ENCODE measurements at regions not wholly inside any gene's neighbourhood (a gene's known extent, or its start where the extent isn't known, plus 50 kb on each side); places are given as distances from the start of the nearest gene placed in this dataset.
A peak's percentile ranks its signal among the peaks of the same experiment; 100 is the strongest.
"Not testable (repeated sequence)": the region's sequence is repeated elsewhere in the genome, so short reads cannot be mapped to it uniquely, and the experiment has no call there.

DNA sequence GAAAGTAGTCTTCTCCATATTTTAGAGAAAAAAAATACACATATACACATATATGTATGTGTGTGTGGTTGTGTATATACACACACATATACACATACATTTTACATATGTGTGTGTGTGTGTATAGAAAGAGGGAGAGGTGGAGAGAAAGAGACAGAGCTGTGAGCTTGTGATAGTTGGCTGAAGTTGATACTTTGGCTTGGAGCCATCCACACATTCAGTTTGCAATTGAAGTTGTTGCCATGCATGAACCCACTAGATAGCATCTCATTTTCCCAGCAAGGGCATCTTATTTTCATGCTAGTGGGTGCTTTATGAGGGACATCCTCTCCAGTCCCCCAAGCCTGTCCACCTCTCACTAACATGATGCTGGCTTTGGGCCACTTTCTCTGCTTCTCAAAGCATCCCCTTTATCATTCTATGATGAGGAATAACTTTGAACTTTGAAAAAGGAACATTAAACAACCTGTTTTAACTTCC lies 228.6 kb downstream of the ZNF621 start:
- peak in 1 of 3 donors; percentile 36 for DNase-seq

DNA sequence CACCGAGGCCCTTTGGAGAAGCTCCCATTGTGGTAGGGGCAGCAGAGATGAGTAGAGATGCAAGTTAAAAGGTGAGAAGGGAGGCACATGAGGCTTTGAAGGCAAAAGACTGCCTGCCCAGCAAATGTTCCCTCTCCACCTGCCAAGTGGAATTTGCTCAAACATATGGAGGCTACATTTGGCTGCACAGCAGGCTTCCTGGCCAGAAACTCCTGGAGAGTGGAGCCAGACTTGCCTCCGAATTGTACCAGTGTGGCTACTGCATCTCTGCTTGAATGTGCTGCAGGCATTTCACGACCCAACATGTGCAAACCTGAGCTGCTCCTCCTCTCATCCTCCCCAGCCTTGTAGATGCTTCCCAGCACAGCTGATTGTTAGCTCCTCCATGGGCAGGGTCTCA lies 229.2 kb downstream of the ZNF621 start:
- DNase-seq, result peak in 2 of 3 donors; percentile 41 to 56

DNA sequence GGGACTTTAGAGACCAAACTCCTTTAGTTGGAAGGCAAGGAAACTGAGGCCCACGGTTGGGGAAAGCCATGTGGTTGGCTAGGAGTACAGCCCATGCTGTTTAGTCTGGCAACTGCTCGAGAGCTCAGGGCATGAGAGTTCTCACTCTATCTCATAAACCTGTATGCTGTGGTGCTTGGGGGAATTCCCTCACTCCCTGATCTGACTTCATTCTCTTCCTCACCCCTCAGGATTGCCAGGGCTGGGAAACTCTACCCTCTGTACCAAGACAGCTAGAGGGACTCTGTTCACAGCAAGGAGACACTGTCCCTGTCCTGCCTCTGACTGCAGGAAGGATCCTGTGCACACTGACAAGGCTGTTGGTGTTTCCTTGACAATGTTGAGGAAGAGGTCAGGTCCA lies 230.2 kb downstream of the ZNF621 start:
- DNase-seq, result no peak

DNA sequence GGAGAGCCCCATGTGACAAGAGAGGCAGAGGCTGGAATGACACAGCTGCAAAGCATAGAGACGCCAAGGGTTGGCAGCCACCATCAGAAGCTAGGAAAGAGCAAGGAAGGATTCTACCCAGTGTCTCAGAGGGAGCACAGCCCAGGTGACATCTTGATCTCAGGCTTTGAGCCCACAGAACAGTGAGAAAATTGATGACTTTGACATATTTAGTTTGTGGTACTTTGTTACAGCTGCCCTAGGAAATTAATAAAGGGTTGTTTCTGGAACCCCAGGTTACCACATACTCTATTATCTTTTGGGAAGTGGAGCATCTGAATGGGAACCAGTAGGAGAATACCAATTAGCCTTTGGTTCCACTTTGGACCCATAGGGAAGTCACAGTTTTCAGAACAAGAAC lies 231.7 kb downstream of the ZNF621 start:
- DNase-seq, result no peak

DNA sequence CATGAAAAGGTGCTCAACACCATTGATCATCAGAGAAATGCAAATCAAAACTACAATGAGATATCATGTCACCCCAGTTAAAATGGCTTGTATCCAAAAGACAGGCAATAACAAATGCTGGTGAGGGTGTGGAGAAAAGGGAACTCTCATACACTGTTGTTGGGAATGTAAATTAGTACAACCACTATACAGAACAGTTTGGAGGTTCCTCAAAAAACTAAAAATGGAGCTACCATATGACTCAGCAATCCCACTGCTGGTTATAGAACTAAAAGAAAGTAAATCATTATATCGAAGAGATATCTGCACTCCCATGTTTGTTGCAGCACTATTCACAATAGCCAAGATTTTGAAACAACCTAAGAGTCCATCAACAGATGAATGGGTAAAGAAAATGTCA lies 238.0 kb downstream of the ZNF621 start:
- not testable (repeated sequence) for DNase-seq

DNA sequence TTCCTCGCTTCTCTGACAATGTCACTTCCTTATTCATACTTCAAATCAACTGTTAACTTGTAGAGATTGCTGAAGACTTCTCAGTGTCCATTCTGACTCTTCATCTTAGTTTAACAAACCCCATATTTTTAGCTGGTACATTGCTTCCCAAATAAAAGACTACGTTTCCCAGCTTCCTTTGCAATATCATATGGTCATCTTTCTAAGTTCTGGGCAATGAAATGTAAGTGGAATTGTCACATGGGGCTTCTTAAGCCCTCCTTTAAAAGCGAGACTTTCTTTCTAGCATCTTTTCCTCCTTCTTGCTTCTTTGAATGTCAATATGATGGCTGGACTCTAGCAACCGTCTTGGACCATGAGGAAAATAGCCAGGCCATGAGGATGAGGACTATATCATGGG lies 239.0 kb downstream of the ZNF621 start:
- no peak for DNase-seq

DNA sequence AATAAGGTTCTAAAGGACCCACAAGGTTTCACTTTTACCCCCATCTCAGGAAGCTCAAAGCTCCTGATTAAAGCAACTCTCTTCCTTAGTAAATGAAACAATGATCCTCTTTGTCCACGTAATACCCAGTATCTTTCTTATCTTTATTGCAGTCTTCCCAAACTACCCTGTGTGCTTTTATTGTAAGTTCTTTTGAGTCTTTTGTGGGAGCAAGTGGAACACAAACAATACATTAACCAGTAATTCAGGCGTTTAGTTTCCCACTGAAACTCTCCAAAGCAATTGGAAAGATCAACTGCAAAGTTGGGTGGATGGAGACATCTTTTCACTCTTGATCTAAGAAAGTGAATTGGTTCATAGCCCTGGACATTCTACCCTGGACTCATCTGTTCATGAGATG lies 240.0 kb downstream of the ZNF621 start:
- DNase-seq, result no peak

DNA sequence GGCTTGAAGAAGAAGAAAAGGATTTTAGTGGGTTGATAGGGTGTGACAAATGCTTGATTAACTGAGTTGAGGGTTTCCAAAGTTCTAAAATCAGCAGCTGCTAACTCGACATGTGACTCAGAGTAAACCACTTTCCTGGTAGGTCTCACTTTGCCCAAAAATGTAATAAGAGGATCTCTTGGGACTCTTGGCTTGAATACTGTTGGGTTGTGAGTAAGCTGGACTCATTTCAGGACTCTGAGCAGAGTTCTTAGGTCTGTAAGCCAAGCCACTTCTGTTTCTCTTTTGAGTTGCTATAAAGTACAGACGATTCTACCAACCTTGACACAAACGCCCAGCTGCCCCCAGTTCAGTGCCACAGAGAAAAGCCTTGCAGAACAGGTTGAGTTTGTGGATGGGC lies 241.1 kb downstream of the ZNF621 start:
- peak in 2 of 3 donors; percentile 36 to 60 for DNase-seq

DNA sequence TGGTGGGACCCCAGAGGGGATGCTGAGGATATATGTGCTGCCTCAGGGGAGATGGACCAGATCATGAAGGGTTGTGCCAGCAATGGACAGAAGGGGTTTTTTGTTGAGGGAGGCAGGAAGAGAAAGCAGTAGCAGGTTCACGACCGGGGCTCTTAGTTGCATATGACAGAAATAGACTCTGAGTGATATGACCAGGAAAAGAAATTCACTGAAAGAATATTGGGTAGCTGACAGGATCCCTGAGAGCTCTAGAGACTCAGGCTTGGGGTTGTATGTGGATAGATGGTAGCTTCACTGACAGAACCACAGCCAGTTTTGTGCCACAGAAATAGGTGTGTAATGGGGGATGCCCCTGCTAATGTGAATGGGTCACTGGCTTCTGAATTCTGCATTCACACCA lies 241.6 kb downstream of the ZNF621 start:
- DNase-seq, result no peak

DNA sequence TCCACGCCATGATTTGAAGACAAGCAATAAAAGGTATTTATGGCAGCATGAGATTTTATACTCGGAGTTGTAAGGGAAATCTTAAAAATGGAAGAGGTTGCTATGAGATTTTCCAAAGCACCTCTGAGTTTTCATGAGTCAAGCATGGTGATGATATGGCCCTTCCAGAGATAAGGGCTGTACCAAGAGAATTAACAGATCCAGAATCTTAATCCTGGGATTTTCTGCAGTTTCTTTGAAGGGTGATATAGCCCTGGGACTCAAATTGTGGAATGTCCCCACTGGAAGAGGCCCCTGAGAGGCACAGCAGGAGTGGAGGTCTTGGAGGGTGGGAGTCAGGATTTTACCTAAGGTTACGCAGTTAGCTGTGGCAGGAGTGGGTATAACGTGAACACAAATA lies 243.3 kb downstream of the ZNF621 start:
- DNase-seq, result no peak

DNA sequence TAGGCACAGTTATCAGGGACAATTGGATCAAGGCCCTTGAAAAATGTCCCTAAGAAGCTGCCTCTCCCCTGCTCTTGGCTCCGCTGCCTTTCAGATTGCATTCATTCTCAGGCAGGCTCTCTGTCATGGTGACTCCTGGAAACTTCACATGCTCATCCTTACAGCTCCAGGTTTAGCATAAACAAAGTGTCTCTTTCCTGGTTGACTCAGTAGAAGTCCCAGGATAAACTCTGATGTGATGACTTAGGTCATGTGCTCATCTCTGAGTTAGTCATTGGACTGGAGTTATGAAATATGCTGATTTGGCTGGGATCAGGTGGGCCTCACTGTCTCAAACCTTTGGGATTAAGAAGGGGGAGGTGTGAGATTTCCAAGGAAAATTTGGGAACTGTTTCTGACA lies 243.8 kb downstream of the ZNF621 start:
- no peak for DNase-seq

DNA sequence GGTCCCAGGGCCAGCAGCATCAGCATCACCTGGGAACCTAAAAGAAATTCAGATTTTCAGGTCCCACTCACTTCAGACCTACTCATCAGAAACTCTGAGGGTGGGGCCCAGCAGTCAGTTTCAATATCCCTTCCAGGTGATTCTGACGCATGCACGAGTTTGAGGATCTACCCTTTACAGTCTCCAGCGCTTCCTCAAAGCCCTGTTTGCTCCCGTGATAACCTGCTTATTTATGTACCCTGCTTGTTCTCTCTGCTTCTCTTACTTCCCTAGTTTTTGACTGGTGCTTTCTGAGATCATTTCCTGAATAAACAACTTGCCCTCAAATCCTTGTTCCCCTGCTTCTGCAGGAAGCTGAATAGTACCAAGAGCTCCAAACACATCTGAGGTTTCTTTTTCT lies 245.3 kb downstream of the ZNF621 start:
- DNase-seq, result peak in 1 of 3 donors; percentile 21

DNA sequence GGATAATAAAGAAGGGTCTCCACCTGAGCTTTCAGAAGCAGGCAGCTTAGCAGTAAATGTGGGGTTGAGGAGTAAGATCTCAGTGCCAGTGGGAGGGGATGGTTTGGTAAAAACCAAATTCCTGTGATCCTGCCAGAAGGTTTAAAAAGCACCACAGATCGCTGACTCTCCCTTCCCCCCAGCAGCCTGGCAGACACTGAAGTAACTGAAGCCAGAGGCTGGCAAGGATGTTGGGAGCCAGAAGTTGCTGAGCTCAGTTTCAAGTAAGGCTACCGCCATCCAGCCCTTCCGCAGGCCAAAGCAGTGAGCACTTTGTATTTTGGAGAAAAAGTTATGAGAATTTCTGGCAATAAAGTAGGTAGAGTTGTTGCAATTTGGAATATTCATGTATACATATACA lies 246.4 kb downstream of the ZNF621 start:
- peak in 1 of 3 donors; percentile 23 for DNase-seq

DNA sequence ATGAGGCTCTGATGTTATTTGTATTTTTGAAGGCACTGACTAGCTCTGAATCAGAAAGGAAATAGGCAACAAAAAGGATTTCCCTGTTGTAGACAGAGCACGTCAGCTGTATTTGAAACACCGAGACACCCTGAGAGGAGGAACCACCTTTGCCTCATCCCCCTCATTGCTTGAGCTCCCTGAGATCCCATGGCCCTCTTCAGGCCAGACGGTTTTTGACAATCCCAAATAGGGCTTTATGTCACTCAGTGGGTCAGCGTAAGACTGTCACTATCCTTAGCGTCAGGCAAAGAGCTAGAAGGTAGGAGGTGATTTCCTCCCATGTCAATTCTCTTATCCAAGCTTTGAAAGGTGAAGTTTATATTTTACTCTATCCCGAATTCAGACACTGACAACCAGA lies 254.3 kb downstream of the ZNF621 start:
- no peak for DNase-seq

DNA sequence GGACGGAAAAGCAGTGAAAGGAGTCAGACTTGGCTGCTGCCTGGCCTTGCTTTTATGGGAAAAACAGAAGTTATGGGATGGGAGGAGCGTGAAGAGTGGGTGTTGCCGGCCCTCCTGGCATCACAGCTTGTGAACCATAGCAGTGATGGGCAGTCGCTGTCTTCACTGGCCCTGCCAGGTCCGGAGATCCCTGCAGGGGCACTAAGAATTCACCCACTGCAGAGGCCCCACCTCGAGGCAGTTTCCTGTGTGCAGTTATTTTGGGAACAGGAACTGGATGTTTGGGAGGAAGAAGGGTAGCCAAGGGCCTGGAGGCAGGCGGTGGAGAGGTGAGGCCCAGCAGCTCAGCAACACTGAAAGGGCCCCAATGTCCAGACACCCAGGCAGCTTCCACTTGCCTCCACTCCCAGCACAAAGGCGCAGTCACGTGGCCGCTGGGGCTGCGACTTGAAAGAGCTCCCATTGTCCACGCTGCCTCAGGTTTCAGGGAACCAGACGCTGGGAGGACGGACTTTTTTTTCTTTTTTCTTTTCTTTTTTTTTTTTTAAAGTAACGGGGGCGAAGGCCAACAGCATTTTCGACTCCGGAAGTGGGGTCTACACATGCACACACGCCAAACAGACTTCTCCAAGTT lies 255.6 kb downstream of the ZNF621 start:
- peak; percentile 83 to 97 (median 93) for DNase-seq

DNA sequence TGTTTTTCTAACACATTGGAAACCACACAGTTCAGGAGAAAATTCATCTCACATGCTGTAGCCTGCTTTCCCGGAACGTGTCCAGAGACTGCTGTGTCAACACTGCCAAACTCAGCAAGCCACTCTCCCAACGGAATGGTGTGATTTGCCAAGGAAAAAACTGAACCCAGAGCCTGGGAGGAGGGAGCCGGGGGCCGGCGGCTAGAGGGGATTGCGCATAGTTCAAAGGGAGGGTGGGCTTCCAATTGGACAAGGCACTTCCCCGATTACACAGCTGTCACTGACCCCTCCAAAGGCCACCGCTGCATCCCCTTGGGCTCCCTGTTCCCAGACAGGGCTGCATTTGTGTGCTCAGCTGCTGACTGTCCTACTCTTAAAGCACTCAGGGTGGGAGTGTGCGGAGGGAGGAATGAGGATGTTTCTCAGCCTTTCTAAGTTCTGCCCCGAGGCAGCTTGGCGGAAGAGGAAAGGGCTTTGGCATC lies 256.2 kb downstream of the ZNF621 start:
- peak in 2 of 3 donors; percentile 91 to 97 for DNase-seq

DNA sequence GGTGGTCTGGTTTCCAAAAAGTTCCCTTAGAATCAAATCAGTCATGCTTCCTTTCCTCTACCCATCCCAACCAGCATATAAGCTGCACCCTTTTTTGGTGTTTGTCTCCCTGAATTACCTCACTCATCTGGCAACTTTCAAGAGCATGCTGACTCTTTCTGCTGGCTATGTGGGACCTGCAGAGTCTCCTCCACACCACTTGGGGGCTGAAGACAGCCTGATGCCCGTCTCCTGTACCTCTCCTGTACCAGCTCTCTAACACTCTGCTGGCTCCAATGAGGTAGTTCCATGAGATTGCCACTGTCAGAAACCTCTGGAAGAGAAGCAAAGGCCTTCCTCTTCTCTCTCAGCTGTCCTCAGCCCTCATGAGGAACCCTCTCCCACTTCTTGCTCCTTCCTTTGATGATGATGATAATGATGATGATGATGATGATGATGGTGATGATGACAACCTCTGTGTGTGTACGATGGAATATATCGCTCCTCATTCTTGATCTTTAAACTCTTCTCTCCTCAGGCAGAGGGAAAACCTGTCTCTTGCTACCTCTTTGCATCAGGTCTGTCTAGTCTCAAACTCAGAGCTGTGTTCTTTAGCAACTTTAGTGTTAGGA lies 257.5 kb downstream of the ZNF621 start:
- DNase-seq, result peak in 1 of 3 donors; percentile 13

DNA sequence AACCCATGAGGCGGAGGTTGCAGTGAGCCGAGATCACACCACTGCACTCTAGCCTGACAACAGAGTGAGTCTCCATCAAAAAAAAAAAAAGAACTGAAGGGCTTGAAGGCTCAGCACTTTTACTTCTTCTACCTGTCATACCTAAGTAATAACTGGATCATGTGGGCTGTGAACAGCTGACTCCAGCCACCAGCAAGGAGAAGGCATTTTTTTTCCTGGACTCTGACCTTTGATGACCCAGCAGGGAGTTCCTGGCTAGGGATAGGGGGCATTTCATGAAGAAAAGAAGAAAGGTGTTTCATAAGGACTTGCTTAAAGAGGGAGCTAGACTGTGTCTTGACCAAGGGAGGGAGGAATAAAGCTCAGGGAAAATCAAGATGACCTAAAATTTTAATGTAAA lies 266.0 kb downstream of the ZNF621 start:
- no peak for DNase-seq

DNA sequence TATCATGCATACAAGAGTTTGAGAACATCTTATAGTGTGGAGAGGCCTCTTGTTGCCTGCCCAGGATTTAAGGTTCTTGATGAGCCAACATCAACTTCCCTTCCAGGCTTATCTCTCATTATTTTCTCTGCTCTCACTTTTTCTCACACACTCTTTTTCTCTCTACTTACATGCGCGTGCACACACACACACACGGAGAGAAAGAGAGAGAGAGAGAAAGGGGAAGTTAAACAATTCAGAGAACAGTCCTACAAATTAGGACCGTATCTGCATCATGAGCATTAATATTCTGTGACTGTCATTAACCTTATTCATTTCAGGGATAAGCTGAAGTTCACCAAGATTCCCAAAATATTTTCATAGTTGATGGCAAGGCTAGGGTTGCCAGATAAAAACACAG lies 269.0 kb downstream of the ZNF621 start:
- DNase-seq, result no peak

DNA sequence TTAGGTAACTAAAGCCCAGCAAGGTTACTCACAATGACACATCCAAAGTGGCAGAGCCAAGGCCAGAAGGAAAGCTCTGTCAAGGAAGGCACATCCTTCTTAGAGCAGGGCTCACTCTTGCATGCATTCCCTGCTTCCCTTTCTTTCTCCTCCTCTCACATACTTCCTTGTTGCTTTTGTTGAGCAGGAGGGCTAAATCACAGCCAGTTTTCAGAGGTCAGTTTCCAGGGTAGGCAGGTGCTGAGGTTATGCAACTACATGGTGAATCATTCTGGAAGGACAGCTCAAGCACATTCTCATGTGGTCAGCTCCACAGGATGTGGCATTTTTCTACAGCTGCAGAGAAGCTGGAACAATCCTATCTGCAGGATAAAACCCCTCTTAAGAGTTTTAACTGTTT lies 275.6 kb downstream of the ZNF621 start:
- DNase-seq, result peak; percentile 22 to 57 (median 29)

DNA sequence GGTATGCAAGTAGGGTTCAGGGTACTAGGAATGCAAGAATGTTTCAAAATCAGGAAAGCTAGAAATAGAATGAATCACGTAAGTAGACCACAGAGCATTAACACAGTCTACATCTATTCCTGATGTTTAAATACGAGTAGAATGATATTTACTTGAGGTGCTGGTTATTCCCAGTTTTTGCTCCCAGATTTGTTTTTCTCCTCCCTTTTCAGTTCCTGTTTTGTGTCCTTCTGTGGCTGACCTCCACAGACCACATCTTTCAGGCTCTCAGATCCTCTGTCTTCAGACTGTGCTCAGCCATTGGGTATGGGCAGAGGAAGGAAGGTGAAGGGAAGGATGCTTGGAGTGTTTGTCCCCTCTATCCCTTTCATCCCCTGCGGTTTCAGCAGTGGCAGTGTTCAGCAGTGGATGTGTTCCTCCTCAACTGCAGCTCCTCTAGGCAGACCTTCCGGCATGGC lies 276.6 kb downstream of the ZNF621 start:
- DNase-seq, result no peak

DNA sequence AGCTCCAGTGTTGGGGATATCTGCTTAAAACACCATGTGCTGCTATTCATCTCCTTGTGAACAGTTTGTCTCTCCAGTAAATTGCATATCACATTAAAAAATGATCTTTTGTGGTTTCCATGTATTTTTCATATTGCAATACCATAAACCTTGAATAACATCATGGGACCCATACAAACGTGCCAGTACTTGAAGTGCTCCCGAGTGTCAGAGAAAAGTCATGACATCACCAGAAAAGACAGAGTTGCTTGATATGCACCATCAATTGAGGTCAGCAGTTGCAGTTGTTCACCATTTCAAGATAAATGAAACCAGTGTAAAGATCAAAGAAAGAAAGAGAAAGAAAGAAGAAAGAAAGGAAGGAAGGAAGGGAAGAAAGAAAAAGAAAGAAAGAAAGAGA lies 278.6 kb downstream of the ZNF621 start:
- DNase-seq, result no peak

DNA sequence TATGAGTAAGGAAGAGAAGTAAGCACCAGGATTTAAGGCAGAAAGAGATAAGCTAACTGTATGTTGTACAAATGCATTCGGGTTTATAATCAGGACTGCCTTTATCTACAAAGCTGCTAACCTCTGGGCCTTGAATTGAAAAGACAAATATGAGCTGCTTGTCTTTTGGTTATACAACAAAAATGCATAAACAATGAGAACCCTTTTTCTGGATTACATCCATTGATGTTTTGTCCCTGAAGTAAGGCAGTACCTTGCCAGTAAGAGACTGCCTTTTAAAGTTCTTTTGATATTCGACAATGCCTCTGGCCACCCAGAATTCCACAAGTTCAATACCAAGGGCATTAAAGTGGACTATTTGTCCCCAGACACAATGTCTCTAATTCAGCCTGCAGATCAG lies 280.7 kb downstream of the ZNF621 start:
- DNase-seq, result no peak

DNA sequence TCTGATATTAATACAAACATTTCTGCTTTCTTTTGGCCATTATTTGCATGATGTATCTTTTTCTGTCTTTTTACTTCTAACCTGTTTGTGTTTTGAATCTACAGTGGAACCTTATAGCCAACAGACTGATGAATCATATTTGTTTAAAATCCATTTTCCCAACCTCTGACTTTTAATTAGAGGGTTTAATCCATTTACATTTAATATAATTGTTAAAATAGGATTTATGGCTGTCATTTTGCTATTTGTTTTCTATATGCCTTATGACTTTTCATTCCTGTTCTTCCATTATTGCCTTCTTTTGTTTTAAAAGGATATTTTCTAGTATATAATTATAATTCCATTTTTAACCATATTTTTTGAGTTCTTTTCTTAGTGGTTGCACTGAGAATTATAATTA lies 286.1 kb downstream of the ZNF621 start:
- no peak for DNase-seq
